ENCODE measurements at regions not wholly inside any gene's neighbourhood (a gene's known extent, or its start where the extent isn't known, plus 50 kb on each side); places are given as distances from the start of the nearest gene placed in this dataset.

DNA sequence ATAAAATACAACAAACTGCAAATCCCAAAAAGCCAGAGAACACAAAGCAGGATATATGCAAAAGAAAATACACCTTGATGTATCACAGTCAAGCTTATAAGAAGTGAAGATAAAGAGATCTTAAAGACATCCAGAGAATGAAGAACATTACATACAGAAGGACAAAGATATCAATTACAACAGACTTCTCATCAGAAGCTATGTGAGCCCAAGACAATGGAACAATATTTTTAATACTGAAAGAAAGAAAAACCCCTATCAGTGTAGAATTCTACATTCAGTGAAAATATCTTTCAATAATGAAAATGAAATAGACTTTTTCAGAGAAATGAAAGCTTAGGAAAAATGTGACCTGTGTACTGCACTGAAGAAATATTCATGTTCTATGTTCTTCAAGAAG, 104.5 kb upstream of the PHACTR3 start:
- ATAC-seq, result no peak
- peaks cover 3% of the 10 kb centered on the region for H3K9me3 Mint-ChIP-seq
- H3K27me3 Mint-ChIP-seq, result peaks cover 19% of the 10 kb centered on the region
- DNase-seq, result no peak
- H3K27ac Mint-ChIP-seq, result no peak overlapping the region
- H3K4me1 Mint-ChIP-seq, result no peaks in the 10 kb centered on the region
- H3K4me3 Mint-ChIP-seq, result no peak overlapping the region
- no peaks in the 10 kb centered on the region for H3K36me3 Mint-ChIP-seq (ENCODE audit: low read depth)

DNA sequence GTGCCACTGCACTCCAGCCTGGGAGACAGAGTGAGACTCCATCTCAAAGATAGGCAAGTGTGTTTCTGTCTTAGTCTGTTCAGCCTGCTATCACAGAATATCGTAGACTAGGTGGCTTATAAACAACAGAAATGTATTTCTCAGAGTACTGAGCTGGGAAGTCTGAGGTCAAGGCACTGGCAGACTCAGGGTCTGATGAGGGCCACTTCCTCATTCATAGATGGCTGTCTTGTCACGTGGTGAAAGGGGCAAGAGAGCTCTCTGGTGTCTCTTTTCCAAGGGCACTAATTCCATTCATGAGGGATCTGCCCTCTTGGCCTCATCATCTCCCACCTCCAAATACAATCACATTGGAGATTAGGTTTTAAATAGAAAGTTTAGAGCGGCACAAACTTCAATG, 95.6 kb upstream of the PHACTR3 start:
- DNase-seq (no peak), ATAC-seq (no peak)
- H3K27me3 Mint-ChIP-seq, result peaks cover 7% of the 10 kb centered on the region
- no peaks in the 10 kb centered on the region for H3K4me1 Mint-ChIP-seq
- H3K36me3 Mint-ChIP-seq (ENCODE audit: low read depth), result no peaks in the 10 kb centered on the region
- H3K4me3 Mint-ChIP-seq, result no peak overlapping the region
- H3K27ac Mint-ChIP-seq, result no peak overlapping the region
- no peaks in the 10 kb centered on the region for H3K9me3 Mint-ChIP-seq

DNA sequence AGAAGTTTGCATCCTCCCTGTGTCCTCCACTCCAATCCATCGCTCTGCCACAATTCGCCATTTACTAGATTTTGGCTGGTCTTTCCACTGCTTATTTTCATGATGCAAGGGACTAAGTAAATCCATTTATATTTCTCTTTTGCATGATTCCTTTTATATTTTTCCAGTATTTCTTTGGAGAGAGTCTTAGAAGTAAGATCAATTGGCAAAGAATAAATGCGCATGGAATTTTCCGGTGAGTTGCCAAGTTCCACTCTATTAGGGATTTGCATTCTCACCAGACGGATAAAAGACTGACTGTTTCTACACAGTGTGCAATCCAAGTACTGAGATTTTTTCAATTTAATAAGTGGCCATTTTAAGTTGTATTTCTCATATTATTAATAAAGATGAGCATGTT, 91.7 kb upstream of the PHACTR3 start:
- H3K36me3 Mint-ChIP-seq (ENCODE audit: low read depth), result no peaks in the 10 kb centered on the region
- no peak for ATAC-seq

DNA sequence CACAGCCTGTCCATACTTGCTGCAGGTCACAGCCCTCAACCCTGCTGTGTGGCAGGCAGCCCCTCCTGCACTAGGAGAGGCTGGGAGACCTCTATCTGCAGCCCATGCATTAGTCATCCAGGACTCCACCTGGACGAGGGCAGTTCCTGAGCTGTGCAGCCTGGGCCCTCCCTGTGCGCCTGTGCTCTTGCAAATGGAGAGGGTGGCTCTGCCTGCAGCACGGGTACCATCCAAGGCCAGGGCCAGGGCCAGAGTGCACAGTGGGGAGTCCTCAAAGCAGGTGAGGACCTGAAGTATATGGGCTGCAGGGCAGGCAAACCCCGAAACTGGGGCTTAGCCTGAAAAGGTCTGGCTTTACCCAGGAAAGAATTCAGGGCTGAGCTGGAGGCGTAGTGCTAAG, 89.8 kb upstream of the PHACTR3 start:
- Mint-ChIP-seq H3K4me3 (no peak overlapping the region), H3K4me1 (no peaks in the 10 kb centered on the region), H3K27ac (no peak overlapping the region), H3K9me3 (no peaks in the 10 kb centered on the region), H3K27me3 (peaks cover 37% of the 10 kb centered on the region), H3K36me3 (ENCODE audit: low read depth) (no peaks in the 10 kb centered on the region)
- no peak for DNase-seq
- no peak for ATAC-seq

More for the DNA sequence above, 91.7 kb upstream of the PHACTR3 start:
- H3K4me1 Mint-ChIP-seq, result no peaks in the 10 kb centered on the region
- no peak overlapping the region for H3K27ac Mint-ChIP-seq
- no peak for DNase-seq
- no peaks in the 10 kb centered on the region for H3K9me3 Mint-ChIP-seq
- H3K4me3 Mint-ChIP-seq, result no peak overlapping the region
- peaks cover 31% of the 10 kb centered on the region for H3K27me3 Mint-ChIP-seq

DNA sequence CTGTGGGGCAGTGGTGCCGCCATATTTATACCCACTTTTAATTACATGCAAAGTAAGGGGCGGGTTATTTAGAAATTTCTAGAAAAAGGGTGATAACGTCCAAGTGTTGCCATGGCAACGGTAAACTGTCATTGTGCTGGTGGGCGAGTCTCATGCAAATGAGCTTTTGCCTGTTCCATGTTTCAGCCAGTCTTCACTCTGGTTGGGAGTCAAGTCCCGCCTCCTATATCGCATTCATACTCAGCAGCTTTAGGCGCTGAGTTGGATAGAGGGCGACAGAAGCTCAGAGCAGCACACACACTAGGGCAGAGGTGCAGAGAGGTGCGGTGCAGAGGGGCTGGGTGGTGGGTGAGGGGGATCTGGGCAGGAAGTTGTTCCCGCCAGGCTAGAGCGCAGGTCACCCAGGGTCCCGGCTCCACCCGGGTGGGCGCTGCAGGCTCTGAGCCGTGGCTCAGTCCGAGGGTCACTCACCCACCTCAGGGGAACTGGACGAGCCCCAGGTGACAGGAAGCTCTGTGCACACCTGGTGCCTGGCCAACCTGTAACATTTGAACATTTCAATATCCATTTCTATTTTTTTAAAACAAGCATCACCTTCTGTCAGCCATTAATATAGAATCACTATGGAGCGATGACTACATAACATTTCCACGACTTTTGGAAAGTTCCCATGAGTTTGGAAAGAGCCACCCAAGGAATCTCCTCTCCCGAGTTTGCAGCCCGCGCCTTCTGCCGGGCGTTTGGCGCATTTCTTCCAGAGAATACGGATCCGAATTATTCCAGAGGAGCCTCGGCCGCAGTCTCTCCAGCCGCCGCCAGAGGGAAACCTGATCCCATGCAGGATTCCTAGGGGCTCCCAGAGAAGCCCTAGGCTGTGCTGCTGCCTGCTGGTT, 89.1 kb upstream of the PHACTR3 start:
- Mint-ChIP-seq H3K27ac (no peak overlapping the region), H3K9me3 (no peaks in the 10 kb centered on the region), H3K36me3 (ENCODE audit: low read depth) (no peaks in the 10 kb centered on the region), H3K27me3 (peaks cover 37% of the 10 kb centered on the region), H3K4me3 (no peak overlapping the region), H3K4me1 (no peaks in the 10 kb centered on the region)
- peak; percentile 29 for DNase-seq
- no peak for ATAC-seq

DNA sequence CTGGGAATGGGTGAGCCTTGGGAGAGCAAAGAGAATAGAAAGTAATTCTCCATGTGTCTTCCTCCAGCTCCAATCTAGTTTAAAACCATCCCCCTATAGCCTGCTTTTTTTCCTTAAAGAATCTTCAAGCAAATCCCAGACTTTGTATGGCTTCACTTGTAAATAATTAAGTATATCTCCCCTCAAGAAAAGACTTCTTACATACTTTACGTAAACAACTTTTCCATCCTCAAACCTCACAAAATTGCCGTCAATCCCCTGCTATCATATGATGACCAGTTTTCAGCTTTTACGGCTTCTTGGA, 88.5 kb upstream of the PHACTR3 start:
- Mint-ChIP-seq H3K27me3 (peaks cover 40% of the 10 kb centered on the region), H3K9me3 (no peaks in the 10 kb centered on the region), H3K4me1 (no peaks in the 10 kb centered on the region), H3K27ac (no peak overlapping the region), H3K36me3 (ENCODE audit: low read depth) (no peaks in the 10 kb centered on the region), H3K4me3 (no peak overlapping the region)
- DNase-seq (no peak), ATAC-seq (no peak)

DNA sequence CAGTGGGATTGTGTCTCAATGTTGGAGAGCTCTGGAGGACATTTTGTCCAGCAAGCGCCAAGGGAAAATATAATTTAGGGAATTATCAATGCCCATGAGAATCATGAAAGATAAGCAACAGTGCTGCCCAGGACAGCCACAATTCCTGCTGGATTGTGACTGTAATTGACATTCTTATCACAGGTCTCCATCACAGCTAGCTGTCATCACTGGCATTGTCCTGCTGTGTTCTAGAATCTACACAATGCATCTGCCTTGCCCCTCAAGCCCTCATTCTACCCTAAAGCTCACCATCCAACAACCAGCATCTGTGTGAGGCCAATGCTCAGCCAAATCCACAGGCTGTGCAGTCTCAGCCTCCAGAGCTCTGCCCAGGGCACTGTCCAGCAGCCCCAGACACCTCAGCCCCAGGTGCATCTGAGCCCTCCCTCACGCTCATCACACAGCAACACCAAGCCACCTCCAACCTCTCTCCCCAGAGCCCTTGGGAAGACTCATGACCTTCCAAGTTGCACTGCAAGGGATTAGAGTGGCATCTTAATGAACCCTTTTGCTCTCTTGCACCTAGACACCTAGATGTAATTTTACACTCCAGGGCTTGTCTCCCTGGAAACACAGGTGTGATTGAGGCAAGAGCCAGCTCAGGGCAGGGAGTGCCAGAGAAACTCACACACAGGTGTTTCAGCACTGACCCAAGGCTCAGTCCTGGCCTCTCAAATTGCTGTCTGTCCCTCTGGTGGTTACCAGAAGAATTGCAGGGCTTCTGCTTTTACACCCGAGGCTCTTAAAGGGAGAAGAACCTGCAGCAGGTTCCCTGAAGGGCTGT, 85.2 kb upstream of the PHACTR3 start:
- H3K27ac Mint-ChIP-seq, result no peak overlapping the region
- H3K9me3 Mint-ChIP-seq, result no peaks in the 10 kb centered on the region
- H3K27me3 Mint-ChIP-seq, result peaks cover 53% of the 10 kb centered on the region
- ATAC-seq, result no peak
- H3K4me1 Mint-ChIP-seq, result no peaks in the 10 kb centered on the region
- no peak overlapping the region for H3K4me3 Mint-ChIP-seq
- DNase-seq, result peak; percentile 6
- H3K36me3 Mint-ChIP-seq (ENCODE audit: low read depth), result no peaks in the 10 kb centered on the region

DNA sequence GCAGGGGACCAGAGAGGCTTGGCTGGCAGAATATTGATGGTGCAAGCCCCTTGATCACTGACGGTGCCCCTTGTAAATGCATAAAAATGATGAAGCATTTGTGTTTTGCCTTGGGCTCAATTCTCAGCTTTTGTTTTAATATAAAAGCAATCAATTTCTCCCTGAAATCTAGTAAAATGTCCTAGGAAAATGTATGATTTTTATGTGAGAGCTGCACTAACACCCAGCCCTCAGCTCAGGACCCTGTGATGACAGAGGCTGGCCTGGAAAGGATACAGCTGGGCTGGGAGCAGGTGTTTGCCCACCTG, 84.7 kb upstream of the PHACTR3 start:
- Mint-ChIP-seq H3K27me3 (peaks cover 56% of the 10 kb centered on the region), H3K9me3 (no peaks in the 10 kb centered on the region), H3K4me3 (no peak overlapping the region), H3K27ac (no peak overlapping the region), H3K36me3 (ENCODE audit: low read depth) (no peaks in the 10 kb centered on the region), H3K4me1 (no peaks in the 10 kb centered on the region)
- ATAC-seq (no peak), DNase-seq (no peak)

DNA sequence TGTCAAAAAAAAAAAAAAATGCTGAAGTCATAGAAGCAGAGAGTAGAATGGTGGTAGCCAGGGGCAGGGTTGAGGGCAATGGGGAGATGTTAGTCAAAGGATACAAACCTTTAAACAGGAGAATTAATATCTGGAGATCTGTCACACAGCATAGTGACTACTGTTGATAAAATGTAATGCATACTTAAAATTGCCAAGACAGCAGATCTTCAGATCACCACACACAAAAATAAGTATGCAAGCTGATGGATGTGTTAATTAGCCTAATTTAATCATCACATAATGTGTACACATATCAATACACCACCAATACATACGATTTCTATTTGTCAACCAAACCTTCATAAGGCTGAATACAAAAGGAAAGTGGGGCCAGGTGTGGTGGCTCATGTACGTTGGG, 83.5 kb upstream of the PHACTR3 start:
- H3K4me3 Mint-ChIP-seq, result no peak overlapping the region

DNA sequence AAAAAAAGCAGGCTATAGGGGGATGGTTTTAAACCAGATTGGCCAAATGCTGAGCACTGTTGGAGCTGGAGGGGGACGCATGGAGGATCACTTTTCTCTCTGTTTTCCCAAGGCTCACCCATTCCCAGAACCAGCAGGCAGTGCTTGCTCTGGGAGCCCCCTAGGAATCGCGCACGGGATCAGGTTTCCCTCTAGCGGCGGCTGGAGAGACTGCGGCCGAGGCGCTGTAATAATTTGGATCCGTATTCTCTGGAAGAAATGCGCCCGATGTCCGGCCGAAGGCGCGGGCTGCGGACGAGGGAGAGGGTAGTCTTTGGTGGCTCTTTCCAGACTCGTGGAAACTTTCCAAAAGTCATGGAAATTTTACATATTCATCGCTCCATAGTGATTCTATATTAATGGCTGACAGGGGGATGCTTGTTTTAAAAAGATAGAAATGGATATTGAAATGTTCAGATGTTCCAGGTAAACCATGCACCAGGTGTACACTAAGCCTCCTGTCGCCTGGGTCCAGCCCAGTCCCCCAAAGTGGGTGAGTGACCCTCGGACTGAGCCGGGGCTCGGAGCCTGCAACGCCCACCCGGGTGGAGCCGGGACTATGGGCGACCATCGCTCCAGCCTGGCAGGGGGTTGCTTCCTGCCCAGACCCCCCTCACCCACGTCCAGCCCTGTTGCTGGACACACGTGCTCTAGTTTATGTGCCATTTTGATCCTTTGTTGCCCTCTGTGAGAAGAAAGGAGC, 78.7 kb upstream of the PHACTR3 start:
- H3K27ac Mint-ChIP-seq, result no peak overlapping the region
- H3K27me3 Mint-ChIP-seq, result peaks cover 56% of the 10 kb centered on the region
- no peak overlapping the region for H3K4me3 Mint-ChIP-seq
- H3K36me3 Mint-ChIP-seq (ENCODE audit: low read depth), result no peaks in the 10 kb centered on the region
- ATAC-seq, result peak; percentile 40
- peak; percentile 55 for DNase-seq
- H3K4me1 Mint-ChIP-seq, result no peaks in the 10 kb centered on the region
- H3K9me3 Mint-ChIP-seq, result no peaks in the 10 kb centered on the region

More for the DNA sequence above, 83.5 kb upstream of the PHACTR3 start:
- Mint-ChIP-seq H3K27me3 (peaks cover 59% of the 10 kb centered on the region), H3K9me3 (no peaks in the 10 kb centered on the region), H3K36me3 (ENCODE audit: low read depth) (no peaks in the 10 kb centered on the region), H3K4me1 (no peaks in the 10 kb centered on the region), H3K27ac (no peak overlapping the region)
- ATAC-seq (no peak), DNase-seq (no peak)

DNA sequence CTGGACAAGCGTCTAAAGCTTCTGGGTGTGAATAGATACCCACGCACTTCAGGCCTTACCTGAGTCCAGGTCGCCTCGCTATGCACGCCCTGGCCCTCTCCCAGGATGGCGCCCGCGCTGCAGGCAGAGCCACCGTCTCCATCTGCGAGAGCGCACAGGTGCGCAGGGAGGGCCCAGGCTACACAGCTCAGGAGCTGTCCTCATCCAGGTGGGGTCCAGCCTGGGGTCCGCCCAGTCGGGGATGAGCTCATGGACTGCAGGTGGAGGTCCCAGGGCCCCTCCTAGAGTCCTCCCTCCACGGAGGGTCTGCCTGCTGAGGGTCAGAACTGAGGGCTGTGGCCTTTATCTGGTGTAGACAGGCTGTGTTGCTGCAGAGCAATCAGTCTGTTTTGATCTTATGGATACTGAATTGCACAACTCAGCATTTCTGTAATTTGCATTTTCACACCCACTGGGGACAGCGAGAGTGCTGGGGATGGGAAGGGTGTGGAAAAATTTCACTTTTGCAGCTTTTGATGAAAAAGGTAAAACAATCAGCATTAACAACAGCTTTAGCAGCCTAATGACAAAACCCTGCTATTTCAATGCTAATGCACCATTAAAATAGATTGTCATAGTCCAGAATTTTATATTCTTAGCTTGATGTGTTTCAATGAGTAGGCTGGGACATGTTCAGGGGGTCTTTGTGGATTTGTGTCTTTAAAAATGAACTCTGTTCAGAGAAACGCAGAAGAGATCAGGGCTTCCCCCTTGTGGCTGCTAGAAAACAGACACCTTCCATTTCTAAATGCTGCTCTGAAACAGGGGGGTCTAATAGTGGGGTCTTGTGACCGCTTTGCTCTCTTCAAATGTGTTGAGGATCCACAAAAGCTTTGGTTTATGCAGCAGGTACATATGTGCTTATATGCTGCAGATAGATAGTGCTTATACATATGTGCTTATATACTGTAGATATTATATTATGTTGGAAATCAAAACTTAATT, 77.8 kb upstream of the PHACTR3 start:
- Mint-ChIP-seq H3K27ac (no peak overlapping the region), H3K27me3 (peaks cover 52% of the 10 kb centered on the region), H3K4me3 (no peak overlapping the region), H3K4me1 (no peaks in the 10 kb centered on the region), H3K36me3 (ENCODE audit: low read depth) (no peaks in the 10 kb centered on the region), H3K9me3 (no peaks in the 10 kb centered on the region)
- ATAC-seq (no peak), DNase-seq (no peak)

DNA sequence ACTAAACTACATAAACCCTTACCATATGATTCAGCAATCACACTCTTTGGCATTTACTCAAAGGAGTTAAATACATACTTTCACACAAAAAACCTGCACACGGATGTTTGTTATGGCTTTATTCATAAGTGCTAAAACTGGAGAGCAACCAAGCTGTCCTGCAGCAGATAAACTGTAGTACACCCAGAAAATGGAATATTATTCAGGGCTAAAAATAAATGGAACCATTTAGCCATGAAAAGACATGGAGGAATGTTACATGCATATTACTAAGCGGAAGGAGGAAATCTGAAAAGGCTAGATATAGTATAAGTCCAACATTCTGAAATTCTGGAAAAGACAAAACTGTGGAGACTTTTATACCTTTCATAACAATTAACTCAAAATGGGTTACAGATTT, 73.6 kb upstream of the PHACTR3 start:
- no peaks in the 10 kb centered on the region for H3K4me1 Mint-ChIP-seq
- DNase-seq (no peak), ATAC-seq (no peak)
- H3K9me3 Mint-ChIP-seq, result no peaks in the 10 kb centered on the region
- H3K36me3 Mint-ChIP-seq (ENCODE audit: low read depth), result no peaks in the 10 kb centered on the region
- H3K27me3 Mint-ChIP-seq, result peaks cover 21% of the 10 kb centered on the region
- H3K27ac Mint-ChIP-seq, result no peak overlapping the region
- H3K4me3 Mint-ChIP-seq, result no peak overlapping the region

DNA sequence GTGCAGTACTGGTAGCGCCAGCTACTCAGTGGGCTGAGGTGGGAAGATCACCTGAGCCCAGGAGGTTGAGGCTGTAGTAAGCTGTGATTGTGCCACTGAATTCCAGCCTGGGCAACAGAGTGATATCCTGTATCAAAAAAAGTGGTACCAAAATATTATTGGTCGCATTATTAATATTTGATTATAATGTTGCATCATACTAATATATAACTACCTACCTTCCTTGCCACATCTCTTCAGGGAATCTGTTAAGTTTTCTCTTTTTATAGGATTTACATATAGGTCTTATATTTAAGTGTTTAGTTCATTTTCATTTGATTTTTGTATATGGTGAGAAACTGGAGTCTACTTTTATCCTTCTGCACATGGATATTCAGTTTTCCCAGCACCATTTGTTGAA, 66.3 kb upstream of the PHACTR3 start:
- Mint-ChIP-seq H3K9me3 (peaks cover 19% of the 10 kb centered on the region), H3K36me3 (ENCODE audit: low read depth) (peaks cover 3% of the 10 kb centered on the region), H3K4me1 (no peaks in the 10 kb centered on the region), H3K27ac (no peak overlapping the region), H3K27me3 (peaks cover 14% of the 10 kb centered on the region), H3K4me3 (no peak overlapping the region)
- no peak for ATAC-seq
- no peak for DNase-seq

DNA sequence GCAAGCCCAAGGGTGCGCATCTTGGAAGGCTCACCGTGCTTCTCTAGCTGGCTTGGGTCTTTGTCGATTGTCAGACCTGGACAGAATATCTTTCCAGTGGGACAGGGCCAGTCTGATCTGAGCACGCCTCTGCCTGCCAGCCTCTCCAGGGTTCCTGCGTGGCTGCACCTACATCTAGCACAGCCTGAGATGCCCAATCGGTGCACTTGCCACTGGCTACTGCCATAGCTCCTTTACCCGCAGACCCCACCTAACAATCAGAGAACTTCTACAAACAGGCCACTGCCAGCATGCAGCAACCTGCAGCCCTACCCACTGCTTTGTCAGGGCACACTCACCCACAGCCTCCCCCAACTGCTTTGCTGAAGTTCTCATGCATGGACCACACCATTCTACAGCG, 56.7 kb upstream of the PHACTR3 start:
- Mint-ChIP-seq H3K27me3 (peaks cover 21% of the 10 kb centered on the region), H3K4me3 (no peak overlapping the region), H3K9me3 (no peaks in the 10 kb centered on the region), H3K36me3 (ENCODE audit: low read depth) (no peaks in the 10 kb centered on the region), H3K27ac (no peak overlapping the region), H3K4me1 (no peaks in the 10 kb centered on the region)
- no peak for ATAC-seq
- no peak for DNase-seq
